Activated T-cell treated with anti-CD3 and anti-CD28 coated beads for 1 hour (primary cell): ENCODE measurements at regions not wholly inside any gene's neighbourhood (a gene's known extent, or its start where the extent isn't known, plus 50 kb on each side); places are given as distances from the start of the nearest gene placed in this dataset.

ENCODE experiments used
- DNase-seq: peaks from one replicate; pipeline ENCODE4 v3.0.0-alpha.2; 2020; ENCODE audit warnings: low read depth

DNA sequence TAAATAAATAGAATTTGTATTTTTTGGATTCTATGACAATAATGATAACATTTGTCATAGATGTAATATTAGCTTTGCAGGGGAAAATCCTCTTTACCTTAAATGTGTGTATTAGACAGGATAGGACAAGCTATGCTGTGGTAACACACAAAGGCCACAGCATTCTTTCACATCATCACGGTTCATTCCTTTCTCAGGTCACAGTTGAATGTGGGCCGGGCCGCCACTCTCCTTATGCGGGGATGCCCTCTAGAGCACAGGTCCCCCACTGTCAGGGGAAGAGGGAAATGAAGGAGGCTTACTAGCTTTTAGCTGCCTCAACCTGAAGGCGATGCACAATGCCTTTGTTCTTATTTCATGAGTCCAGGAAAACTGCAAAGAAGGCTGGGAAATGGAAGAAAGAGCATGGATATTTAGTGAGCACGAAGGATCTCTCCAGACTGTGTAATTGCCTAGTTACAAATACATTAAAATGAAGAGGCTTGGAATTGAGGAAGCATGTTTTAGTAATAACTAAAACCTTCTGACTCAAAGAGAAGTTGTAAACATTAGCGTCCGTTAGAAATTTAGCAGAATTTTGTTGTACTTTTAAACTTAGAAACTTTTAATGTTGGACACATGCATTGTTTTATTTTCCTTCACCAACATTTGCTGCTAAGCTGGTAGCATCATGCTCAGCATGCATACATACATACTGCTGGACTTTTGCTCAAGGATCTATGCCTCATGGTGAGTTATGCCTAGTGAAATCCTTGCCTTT is 248.9 kb upstream of the FOXQ1 start:
- DNase-seq: no peak

DNA sequence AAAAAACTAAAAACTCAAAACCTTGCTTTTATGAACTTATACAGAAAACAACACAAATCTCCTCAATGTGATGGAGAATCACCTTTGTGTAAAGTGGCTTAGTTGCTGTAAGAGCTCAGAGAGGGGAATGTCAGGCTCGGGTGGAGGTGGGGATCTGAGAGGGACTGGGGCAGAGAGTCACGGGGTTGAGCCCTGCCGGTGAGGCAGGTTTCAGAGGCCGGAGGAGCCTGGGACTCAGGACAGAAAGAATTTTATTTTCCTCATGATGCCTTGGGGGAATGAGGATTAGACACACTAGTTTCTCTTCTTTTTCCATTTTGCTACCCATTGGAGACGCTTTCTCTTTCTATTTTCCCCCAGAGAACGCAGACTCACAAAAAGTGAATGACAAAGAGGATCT is 252.3 kb upstream of the FOXQ1 start:
- no peak for DNase-seq

DNA sequence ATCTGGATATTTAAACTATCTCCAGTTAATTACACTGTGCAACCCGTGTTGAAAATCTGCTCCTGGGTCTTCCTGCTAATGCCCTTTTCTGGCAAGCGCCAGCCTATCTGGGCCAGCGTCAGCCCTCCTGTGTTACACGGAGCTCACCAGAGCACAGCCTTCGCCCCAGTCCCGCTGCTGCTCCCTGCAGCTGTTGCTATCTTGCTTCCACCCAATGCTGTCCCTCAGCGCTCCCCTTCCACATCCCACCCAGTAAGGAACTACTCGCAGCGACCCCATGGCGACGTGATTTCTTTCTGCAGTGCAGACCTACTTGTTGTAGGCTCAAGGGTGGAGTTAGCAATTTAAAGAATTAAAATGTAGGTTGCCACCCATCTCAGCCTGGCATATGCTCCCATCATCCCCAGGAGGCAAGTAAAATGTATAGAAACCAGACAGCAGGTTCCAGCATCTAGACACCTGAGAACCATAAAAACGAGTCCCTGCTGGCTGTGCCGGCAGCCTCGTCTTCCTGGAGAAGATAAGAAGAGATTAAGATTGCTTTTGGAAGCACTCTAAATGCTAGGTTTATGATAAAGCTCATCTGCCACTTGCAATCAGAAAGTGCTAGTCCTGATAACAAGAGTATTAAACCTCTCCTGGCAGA is 254.3 kb upstream of the FOXQ1 start:
- no peak for DNase-seq

DNA sequence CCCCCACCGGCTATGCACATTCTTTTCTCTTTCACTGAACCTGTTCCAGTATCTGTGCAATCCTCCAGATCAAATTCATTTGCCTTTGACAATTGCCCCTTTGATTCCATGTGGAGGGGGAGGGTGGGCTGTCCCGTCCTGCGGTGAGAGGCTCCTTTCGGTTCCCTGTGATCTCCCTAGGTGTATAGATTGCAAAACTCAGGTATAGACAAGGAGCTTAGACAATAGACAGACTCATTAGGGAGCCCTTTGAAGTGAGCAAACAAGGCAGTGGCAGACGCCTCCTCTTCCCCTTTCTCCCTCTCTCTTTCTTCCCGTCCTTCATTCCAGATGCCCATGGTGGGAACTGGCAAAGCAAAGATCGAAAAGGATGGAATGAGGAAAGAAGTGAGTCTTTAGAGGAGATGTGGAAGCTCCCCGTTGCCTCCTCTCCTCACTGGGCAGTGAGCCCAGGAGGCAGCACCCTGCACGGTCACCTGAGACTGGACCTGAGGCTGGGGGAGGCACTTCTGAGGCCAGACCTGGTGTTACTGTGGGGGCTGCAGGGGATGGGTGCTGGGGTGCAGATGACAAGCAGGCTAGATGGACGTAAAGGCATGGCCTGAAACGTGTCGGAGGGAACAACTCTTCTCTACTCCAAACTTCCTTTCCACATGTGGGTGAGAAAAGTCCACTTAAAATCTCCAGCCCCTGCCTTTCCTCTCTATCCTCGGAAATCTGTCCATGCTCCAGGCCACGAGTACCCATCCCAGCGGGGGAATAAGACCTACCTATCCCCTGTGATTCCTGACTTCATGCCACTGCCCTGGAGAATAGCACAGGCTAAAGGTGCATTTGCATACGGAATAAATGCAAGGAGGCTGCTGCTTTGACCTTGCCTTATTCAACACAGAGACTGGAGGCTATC is 256.6 kb upstream of the FOXQ1 start:
- no peak for DNase-seq

DNA sequence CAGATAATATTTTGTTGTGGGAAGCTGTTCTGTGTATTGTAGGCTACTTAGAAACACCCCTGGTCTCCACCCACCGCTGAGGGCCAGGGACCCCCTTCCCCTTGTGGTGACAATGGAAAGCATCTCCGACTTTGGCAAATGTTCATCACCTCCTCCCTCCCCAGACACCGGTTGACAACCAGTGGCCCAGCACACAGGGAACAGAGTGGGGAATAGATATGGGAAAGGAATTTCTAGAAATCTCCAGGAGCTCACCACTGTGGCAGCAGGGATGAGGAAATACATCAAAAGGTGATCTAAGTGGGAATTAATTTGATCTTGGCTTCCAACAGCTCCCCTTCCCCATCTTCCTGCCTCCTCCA is 257.3 kb upstream of the FOXQ1 start:
- DNase-seq: no peak

DNA sequence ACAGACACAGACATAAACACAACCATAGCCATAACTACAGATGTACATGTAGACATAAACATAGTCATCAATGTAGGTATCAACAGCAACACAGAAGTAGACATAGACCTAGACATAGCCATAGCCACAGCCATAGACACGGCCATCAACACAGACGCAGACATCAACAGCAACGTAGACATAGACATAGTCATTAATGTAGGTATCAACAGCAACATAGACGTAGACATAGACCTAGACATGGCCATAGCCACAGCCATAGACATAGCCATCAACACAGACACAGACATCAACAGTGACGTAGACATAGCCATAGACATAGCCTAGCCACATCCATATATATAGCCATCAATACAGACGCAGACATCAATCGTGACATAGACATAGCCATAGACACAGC is 258.3 kb upstream of the FOXQ1 start:
- DNase-seq: no peak

DNA sequence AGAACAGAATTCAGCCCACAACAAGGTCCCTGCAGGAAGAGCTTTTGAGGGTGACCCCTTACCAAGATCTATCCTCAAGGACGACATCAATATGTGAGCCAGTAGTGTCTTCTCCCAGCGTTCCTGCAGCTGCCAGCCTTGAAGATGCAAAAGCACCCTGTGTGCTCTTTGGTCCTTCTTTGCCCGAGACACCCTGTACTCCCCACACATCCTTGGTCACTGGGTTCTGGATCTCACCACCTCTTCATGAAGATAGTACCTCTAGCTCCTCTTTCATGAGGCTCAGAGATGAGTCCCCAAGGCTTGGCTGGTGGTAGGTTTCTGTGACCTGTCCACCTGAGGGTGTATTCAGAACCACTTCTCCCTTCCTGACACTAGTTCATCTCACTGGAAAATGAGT is 259.6 kb upstream of the FOXQ1 start:
- no peak for DNase-seq

DNA sequence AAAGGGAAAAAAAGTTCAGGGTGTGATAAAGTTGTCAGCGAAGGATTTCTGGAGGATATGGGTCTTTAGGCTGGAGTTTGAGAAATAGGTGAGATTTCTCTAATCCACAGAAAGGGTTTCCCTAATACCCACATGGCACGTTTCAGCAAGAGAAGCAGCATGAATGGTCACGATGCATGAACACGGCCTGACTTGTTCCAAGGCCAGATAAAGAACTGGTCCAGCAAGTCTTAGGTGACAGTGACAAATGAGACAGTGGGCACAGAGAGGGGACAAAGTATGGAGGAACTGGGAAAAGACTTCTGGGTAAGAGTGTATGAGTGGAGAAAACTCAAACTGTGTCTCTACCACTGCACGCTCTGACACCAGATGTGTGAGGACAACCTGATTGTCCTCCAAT is 262.0 kb upstream of the FOXQ1 start:
- no peak for DNase-seq

DNA sequence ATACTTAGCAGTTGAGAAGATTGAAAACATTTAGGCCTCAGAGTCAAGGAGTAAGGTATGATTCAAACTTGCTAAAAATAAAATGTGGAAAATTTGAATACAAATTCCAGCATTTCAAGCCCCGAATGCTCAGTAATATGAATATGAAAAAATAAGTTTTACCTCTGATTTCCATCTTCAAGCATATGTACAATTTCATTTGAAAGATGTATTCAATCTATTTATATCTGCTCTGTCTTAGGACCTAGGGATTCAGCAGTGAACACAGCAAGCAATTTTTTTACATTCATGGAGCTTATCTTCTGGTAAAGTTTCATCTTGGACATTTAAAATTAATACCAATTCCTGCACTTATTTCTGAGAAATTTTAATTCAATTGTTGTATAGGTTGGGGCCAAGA is 262.7 kb upstream of the FOXQ1 start:
- no peak for DNase-seq

DNA sequence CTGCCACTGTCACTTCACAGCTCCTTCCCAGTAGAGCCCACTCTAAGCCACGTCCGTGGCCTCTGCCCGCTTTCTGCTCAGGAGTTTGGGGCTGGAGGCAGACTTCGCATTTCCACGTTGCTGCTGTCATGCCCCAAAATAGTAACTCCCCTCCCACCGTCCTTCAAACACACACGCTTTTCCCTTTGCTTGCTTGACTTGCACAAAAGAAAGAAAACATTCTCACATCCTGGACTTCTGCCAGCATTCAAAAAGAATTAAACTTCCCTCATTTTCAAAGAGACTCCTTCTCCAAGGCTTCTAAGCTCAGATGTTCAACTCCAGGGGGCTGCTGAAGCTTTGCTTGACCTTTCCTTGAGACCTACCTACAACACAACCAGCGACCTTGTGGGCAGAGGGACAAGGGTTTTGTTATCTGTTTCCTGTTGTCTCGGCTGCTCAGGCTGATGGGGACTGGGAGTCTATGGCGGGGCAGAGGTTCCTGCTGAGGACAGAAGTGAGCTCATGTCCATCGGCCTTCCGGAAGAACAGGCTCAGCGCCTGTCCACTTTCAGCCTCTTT is 263.8 kb upstream of the FOXQ1 start:
- DNase-seq: no peak

DNA sequence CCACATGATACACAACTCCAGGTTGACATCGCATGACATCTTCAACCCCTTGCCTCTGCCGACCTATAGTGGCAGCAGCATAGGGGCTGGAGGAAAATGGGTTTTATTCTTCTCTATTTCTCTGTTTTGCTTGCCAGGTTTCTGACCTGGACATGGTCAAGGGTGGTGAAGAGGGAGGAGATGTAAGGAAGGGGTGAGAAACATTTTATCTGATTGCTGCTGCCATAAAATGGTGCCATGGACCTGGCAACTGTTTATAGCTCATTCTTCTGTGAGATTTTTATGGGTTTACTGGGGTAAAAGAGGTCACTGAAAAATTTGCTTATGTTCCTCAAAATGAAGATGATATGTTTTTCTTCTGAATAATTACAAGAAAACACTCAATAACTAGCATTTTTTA is 266.7 kb upstream of the FOXQ1 start:
- DNase-seq: no peak

DNA sequence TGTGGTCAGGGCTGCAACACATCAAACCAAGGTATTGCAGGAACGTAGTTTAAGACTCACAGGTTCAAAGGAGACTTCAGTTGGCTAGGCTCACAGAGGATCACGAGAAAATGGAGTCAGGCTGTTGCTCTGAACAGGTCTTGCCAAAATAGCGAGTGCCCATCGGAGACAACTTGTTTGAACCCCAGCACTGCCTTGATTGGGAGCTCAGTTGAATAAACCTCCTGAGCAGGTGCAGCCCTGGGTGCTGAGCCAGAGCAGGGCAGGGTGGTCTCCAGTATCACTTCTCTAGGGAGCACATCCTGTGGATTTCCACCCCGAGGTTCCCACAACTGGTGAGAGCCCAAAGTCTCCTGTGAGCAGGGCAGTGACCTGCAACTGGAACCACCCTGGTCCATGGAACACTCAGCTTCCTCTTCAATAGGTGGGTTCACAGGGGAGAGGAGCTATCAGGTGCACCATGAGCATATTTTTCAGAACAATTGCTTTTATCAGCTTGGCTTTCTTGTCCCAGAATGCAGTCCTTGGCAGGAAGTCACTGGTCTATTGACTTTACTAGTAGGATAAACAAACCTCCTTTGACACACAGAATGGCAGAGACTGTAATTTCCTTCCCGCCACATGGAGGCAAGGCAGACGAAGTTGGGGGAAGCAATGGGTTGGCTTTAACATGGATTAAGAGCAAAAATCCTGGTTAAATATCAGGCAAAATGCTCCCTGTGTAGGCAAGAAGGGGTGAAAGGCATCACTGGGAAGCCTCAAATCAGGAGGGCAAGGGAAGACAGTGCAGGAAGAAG is 267.7 kb upstream of the FOXQ1 start:
- DNase-seq: no peak

DNA sequence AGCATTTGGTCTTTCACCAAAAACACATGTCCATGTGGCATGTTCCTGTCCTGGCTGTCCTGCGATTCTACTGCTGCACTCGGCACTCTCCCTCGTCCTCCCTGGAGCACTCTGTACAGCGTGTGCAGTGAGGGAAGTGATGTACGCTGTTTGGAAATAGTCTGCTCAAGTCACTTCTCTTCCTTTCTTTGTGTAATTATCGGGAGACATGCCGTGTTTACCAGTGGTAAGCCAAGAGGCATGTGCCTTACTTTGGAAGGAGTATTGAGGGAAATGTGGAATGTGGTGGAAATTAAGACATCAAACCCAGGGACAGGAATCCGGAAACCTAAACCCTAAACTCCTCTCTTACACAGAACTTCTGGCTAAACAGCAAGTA is 268.5 kb upstream of the FOXQ1 start:
- DNase-seq: no peak

DNA sequence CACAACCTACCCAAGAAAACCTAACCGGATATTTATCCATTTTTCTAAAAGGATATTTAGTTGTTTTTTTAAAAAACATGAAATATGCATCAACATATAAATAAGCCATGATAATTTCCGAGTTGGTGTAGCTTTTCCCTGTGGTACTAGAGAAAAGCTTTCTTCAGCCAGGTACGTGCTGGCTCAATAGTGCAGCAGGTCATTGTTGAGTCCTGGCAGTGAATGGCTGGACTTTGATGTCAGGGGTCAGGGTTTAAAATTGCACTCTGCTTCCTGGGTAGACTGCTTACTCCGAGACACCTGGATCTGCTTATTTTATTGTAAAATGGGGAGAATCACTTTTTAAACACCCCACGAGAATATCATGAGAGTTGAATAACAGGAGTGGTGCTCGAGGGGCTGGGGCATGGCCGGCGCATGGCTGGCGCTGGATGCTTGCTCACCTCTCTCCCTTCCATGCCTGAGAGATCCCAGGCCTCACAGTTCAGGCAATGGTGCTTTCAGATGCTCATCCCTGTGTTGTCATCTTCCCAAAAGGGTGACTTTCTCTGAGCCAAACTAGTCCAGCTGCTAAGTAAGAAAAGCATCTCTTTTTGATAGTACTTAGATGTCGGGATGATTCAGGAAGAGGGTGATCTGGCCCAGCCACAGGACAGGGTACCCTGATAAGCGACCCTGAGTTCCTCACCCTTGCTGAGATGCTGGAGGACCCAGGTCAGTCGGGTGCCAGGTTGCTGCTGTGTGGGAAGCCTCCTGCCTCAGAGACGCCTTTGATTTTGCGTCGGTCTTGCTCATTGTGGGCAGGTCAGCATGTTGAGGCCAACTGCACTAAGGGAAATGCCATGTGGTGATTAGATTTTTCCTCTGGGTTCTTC is 269.1 kb upstream of the FOXQ1 start:
- DNase-seq: no peak

DNA sequence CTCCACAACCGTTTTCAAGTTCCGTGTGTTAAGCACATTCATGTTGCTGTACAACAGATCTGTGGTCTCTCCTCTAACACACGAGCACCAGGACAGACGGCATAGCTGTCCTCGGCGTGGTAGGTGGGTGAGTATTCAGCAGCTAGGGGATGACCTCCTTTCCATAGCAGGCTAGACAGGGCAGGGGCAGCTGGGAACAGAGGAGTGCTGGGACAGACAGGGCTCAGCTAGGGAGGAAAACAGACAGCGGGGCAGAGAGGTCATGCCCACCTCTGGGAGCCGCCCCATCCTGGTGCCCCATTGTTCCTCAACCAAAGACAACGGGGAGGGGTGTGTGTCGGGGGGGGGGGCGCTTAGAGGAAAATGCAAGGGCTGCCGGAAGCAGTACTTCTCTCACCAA is 271.5 kb upstream of the FOXQ1 start:
- no peak for DNase-seq

DNA sequence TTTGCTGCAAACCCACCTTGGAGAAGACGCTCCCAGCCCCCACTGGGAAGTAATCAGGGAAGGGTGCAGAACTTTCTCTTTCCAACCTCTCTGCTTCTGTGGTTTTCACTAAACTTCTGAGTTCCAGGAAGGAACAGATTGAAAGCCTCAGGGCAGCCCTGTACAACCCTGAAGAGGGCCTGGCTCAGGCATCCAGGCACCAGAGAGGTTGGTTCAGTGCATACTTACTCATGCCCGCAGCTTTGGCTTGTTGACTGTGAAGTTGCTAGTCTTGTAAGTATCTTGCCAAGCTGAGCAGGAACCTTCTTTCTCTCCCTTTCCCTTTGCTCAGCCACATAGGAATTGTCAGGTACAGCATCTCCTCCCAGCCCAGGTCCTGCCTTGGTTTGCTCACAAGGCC is 272.2 kb upstream of the FOXQ1 start:
- no peak for DNase-seq

DNA sequence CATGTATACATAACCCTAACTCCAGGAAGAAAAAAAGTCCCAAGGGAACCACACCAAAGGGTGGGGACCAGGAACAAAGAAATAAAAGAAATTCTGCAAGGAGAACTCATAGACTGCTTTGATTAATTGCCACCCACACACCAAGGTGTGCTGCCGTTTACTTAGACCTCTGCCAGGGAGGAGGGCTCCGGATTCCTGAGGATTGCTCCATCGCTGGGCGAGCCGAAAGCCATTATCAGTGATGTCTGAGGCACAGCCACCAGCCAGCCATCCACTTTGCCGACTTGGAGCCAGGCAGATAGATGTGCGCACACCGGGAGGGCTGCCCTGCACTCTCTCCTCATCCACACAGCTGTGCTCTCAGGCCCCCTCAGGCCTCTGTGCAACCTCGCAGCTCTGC is 272.7 kb upstream of the FOXQ1 start:
- no peak for DNase-seq

DNA sequence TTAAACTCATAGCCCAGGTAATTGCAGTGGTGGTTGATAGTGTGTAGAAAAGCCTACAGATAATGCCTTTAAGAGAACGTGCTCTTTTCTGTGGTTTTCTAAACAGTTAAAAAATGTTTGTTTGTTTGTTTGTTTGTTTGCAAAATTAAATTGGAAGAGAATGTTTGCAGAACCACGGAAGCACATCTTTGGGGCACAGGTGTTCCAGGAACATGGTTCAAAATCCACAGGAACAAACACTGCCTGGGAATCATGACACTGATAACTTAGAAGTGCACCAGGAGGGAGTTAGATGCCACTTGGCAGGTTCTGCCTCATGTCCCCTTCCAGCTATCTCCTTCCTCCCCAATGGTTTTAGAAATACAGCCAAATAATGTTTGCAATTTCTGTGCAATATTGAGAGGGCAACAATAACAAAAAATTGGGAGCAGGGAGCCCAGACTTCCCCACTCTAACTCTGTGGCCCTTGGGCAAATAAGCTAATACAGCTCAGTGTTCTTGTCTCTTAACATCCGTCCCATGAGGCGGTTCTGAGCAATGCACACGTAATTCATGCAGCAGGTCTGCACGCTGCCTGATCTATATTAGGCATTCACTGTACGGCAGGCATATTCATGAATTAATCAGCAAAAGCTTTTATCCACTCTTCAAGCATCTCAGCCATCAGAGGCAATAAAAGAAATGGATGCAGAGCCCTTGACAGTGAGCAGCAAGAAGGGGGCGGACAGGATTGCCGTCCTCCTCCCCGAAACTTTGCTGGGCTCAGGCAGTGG is 274.3 kb upstream of the FOXQ1 start:
- no peak for DNase-seq

DNA sequence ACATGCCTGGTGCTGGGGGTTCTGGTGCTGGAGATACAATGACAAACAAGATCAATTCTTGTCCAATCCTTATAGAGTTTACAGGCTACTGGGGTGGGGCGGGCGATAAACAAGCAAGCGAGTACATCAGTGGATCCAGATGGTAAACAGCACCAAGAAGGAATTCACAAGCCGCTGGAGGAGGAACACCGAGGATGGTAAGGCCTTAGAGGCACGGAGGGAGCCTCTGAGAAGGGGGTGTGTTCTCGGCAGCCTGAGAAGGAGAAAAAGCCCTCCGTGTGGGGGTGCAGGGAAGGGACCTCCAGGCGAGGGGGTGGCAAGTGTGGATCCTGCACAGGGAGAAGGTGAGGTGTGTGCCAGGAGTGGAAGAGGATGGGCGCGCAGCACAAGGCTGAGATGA is 276.5 kb upstream of the FOXQ1 start:
- no peak for DNase-seq

DNA sequence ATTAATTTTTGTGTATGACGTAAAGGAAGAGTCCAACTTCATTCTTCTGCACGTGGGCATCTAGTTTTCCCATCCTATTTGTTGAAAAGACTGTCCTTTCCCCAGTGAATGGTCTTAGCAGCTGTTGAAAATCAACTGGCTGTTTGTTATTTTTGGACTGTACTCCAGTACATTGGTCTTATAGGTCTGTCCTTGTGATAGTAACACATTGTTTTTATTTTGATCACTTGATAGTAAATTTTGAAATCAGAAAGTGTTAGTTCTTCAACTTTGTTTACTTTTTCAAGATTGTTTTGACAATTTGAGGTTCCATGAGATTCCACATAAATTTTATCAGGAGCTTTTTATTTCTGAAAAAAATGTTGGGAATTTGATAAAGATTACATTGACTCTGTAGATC is 280.2 kb upstream of the FOXQ1 start:
- DNase-seq: no peak
